ENCODE measurements at regions not wholly inside any gene's neighbourhood (a gene's known extent, or its start where the extent isn't known, plus 50 kb on each side); places are given as distances from the start of the nearest gene placed in this dataset.
"Not testable (repeated sequence)": the region's sequence is repeated elsewhere in the genome, so short reads cannot be mapped to it uniquely, and the experiment has no call there.

GRCh38 chr16:48035142-48035541 is 120.7 kb downstream of the ABCC12 start:
- no peak for DNase-seq
- H3K9ac ChIP-seq (ENCODE audit: low read depth in 2 of 2, low read length in 2 of 2) = no peak overlapping the region
- H3K36me3 ChIP-seq = no peaks in the 10 kb centered on the region
- no peaks in the 10 kb centered on the region for H3K9me3 ChIP-seq
- intact Hi-C loops (cut with DNase I) = no loop called here
- H3K27ac ChIP-seq = no peak overlapping the region
- TF ChIP-seq CTCF (IDR thresholded peaks at IDR 0.05) = no peak
- H3K4me1 ChIP-seq = no peaks in the 10 kb centered on the region
- no peaks in the 10 kb centered on the region for H3K27me3 ChIP-seq
- H3K4me3 ChIP-seq = no peak overlapping the region

- intact Hi-C loops (cut with DNase I) = no loop called here
- no peak for TF ChIP-seq CTCF (IDR thresholded peaks at IDR 0.05)
- Histone ChIP-seq H3K9ac (ENCODE audit: low read depth in 2 of 2, low read length in 2 of 2) (no peak overlapping the region), H3K9me3 (no peaks in the 10 kb centered on the region), H3K4me3 (no peak overlapping the region), H3K4me1 (no peaks in the 10 kb centered on the region), H3K27ac (no peak overlapping the region), H3K36me3 (no peaks in the 10 kb centered on the region), H3K27me3 (no peaks in the 10 kb centered on the region)
- DNase-seq = no peak
Measured at GRCh38 chr16:48030926-48031325, 124.9 kb downstream of the ABCC12 start.

GRCh38 chr16:48029768-48030167 is 126.0 kb downstream of the ABCC12 start:
- Histone ChIP-seq H3K4me1 (no peaks in the 10 kb centered on the region), H3K9me3 (no peaks in the 10 kb centered on the region), H3K27me3 (no peaks in the 10 kb centered on the region), H3K36me3 (no peaks in the 10 kb centered on the region), H3K9ac (ENCODE audit: low read depth in 2 of 2, low read length in 2 of 2) (no peak overlapping the region), H3K4me3 (no peak overlapping the region), H3K27ac (no peak overlapping the region)
- intact Hi-C loops (cut with DNase I) = no loop called here
- TF ChIP-seq CTCF (IDR thresholded peaks at IDR 0.05) = no peak
- no peak for DNase-seq

GRCh38 chr16:48025359-48025758 is 130.4 kb downstream of the ABCC12 start:
- no peak overlapping the region for H3K27ac ChIP-seq
- H3K9ac ChIP-seq (ENCODE audit: low read depth in 2 of 2, low read length in 2 of 2) = no peak overlapping the region
- H3K9me3 ChIP-seq = no peaks in the 10 kb centered on the region
- intact Hi-C loops (cut with DNase I) = no loop called here
- H3K4me3 ChIP-seq = no peak overlapping the region
- no peak for DNase-seq
- no peaks in the 10 kb centered on the region for H3K27me3 ChIP-seq
- H3K4me1 ChIP-seq = no peaks in the 10 kb centered on the region
- no peak for TF ChIP-seq CTCF (IDR thresholded peaks at IDR 0.05)
- H3K36me3 ChIP-seq = no peaks in the 10 kb centered on the region

- Histone ChIP-seq H3K27me3 (no peaks in the 10 kb centered on the region), H3K36me3 (no peaks in the 10 kb centered on the region), H3K4me3 (no peak overlapping the region), H3K4me1 (no peaks in the 10 kb centered on the region), H3K9me3 (no peaks in the 10 kb centered on the region), H3K27ac (no peak overlapping the region), H3K9ac (ENCODE audit: low read depth in 2 of 2, low read length in 2 of 2) (no peak overlapping the region)
- intact Hi-C loops (cut with DNase I) = no loop called here
- DNase-seq = no peak
- TF ChIP-seq CTCF (IDR thresholded peaks at IDR 0.05) = no peak
Measured at GRCh38 chr16:48024042-48024441, 131.8 kb downstream of the ABCC12 start.

GRCh38 chr16:48022496-48022895 is 133.3 kb downstream of the ABCC12 start:
- no peak for DNase-seq
- H3K4me1 ChIP-seq = no peaks in the 10 kb centered on the region
- H3K27me3 ChIP-seq = no peaks in the 10 kb centered on the region
- no peak overlapping the region for H3K4me3 ChIP-seq
- H3K27ac ChIP-seq = no peak overlapping the region
- H3K9ac ChIP-seq (ENCODE audit: low read depth in 2 of 2, low read length in 2 of 2) = no peak overlapping the region
- TF ChIP-seq CTCF (IDR thresholded peaks at IDR 0.05) = no peak
- H3K9me3 ChIP-seq = no peaks in the 10 kb centered on the region
- intact Hi-C loops (cut with DNase I) = no loop called here
- no peaks in the 10 kb centered on the region for H3K36me3 ChIP-seq

GRCh38 chr16:48020617-48021016 is 135.2 kb downstream of the ABCC12 start:
- H3K4me3 ChIP-seq; H3K27ac ChIP-seq; H3K9me3 ChIP-seq; DNase-seq; H3K9ac ChIP-seq (ENCODE audit: low read depth in 2 of 2, low read length in 2 of 2); intact Hi-C loops (cut with DNase I); H3K4me1 ChIP-seq; H3K27me3 ChIP-seq; H3K36me3 ChIP-seq: not testable (repeated sequence)
